ENCODE measurements at regions not wholly inside any gene's neighbourhood (a gene's known extent, or its start where the extent isn't known, plus 50 kb on each side); places are given as distances from the start of the nearest gene placed in this dataset.

- DNase-seq (ENCODE audit: low spot score): no peak
These were observed 621.7 kb upstream of the BOD1L1 start for GRCh38 chr4:14249226-14249625.

- no peak for DNase-seq (ENCODE audit: low spot score)
These were observed 626.7 kb upstream of the BOD1L1 start for GRCh38 chr4:14254252-14254651.

GRCh38 chr4:14254926-14255325 lies 627.4 kb upstream of the BOD1L1 start:
- DNase-seq (ENCODE audit: low spot score): peak; percentile 28

DNA sequence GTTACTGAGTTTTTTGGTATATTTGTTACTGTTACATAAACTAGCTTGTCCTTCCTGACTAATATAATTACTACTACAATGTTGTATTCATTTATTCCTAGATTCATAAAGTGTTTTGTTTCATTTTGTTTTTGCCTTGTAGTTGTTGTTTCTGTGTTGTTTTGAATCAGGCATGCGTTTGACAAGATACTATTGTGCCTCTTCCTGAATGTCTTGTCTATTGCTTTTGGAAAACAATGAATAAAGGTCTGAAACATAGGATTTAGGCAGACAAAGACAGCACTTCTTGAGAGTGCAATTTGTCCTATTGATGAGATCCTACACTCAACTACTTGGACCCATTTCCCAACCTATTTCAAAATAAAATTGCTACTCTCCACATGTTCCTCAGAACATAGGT lies 630.4 kb upstream of the BOD1L1 start:
- peak; percentile 55 for DNase-seq (ENCODE audit: low spot score)

DNA sequence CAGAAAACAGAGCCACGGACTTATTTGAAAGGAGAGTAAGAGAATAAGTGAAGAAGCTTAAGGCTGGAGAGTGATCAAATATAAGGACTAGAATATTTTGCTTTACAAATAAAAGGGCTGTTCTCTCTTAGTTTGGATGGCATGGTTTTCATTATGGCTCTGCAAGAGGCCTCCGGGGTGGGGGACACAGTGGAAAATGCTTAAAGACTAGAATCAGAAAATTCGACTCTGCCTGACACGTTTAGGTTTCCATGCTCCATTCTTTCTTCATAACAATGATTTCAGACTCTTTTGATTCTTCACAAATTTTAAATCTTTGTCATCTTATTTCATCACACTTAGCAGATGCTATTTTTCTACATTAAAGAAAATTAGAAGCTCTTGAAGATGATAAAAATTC lies 632.4 kb upstream of the BOD1L1 start:
- DNase-seq (ENCODE audit: low spot score): no peak

- peak; percentile 42 for DNase-seq (ENCODE audit: low spot score)
These were observed 633.1 kb upstream of the BOD1L1 start for GRCh38 chr4:14260591-14260990.

GRCh38 chr4:14262221-14262620 lies 634.7 kb upstream of the BOD1L1 start:
- DNase-seq (ENCODE audit: low spot score): no peak

GRCh38 chr4:14264437-14264836 lies 636.9 kb upstream of the BOD1L1 start:
- no peak for DNase-seq (ENCODE audit: low spot score)

GRCh38 chr4:14265651-14266050 lies 638.1 kb upstream of the BOD1L1 start:
- DNase-seq (ENCODE audit: low spot score): no peak

GRCh38 chr4:14267373-14268060 lies 640.0 kb upstream of the BOD1L1 start:
- DNase-seq (ENCODE audit: low spot score): no peak

DNA sequence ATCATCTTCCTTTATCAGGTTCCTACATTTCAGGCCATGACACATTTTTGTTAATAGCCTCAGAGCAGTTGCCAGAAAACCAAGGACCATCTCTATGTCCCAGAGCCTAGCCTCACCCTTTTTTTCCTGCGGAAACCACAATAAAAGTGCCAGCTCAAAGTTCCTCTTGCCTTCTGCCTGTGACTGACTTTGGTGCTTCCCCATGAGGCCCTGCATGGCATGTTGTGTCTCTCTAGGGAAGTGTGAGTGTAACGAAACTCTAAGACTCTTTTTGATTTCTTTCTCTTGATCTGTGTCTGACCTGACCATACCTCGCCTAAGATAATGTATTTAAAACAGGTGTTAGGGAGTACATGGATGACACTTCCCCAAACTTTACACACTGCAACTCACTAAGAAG lies 642.3 kb upstream of the BOD1L1 start:
- peak; percentile 62 for DNase-seq (ENCODE audit: low spot score)

- DNase-seq (ENCODE audit: low spot score): no peak
These were observed 644.7 kb upstream of the BOD1L1 start for GRCh38 chr4:14272206-14272605.

DNA sequence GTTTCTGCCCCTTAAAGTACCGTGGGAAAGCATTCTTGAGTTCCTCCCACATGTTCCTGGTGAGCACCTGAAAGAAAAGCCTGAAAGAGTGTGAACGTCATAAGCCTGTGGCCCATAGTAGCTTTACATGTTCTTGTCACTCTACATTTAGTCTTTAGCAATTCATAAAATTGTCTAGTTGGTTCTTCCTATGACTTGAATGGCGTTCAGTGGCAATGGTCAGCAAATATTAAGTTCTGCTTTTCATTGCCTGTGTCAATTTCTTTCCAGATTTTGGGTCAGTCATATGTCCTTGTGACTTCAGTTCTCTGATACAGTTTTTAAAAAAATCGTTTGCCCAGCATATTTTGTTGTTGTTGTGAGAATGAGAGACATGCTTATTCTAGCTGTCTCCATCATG lies 650.0 kb upstream of the BOD1L1 start:
- no peak for DNase-seq (ENCODE audit: low spot score)

DNA sequence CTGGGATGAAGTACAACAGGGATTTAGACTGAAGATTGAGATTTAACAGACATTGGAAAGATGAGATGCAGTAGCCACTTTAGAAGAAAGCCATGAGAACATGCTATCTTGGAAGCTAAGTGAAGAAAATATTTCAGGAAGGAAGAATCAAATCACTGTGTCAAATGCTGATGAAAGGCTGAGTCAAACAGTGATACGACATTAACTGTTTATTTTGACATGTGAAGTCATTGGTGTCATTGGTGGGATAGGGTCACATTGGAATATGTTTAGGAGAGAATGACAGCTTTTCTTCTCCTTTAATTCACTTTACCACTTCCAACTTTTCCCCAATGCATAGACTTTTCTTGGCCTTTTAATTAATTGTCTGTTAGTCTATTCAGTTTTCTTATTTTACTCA lies 653.0 kb upstream of the BOD1L1 start:
- no peak for DNase-seq (ENCODE audit: low spot score)

DNA sequence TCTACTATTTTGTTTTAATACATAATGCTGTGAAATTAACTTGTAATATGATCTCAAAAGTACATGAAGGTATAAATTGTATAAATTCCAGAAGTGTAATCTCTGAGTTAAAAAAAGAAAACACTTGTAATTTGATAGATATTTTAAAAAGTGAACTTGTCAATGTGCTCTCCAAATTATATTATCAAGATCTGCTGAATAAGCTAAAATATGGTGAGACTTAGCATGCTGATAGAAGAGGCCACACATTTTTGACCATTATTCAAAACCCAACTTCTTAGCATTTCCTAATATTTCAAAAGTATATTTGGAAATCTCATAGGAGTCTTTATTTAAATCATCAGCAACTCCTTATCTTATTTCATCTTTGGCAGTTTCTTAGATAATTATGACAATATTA lies 657.1 kb upstream of the BOD1L1 start:
- DNase-seq (ENCODE audit: low spot score): no peak

- DNase-seq (ENCODE audit: low spot score): no peak
These were observed 662.2 kb upstream of the BOD1L1 start for GRCh38 chr4:14289708-14290107.

GRCh38 chr4:14293582-14293981 lies 666.1 kb upstream of the BOD1L1 start:
- DNase-seq (ENCODE audit: low spot score): peak; percentile 10

DNA sequence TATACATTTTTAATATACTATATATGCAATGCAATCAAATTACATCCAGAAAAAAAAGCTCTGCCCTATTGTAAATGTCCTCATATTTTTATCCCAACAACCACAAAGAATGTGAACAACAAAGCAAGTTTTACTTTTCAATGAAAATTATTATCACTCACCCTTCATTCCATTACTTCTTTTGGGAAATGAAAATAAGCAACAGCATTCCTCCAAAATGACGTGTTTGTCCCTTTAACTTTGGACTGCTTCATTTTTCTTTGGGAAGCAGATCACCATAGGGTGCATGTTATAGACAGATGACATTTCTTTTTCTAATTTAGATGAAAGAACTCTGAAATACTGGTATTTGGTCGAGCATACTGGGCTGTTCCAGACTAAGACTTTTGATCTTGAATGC lies 667.1 kb upstream of the BOD1L1 start:
- DNase-seq (ENCODE audit: low spot score): no peak

- DNase-seq (ENCODE audit: low spot score): no peak
These were observed 671.6 kb upstream of the BOD1L1 start for GRCh38 chr4:14299166-14299565.

DNA sequence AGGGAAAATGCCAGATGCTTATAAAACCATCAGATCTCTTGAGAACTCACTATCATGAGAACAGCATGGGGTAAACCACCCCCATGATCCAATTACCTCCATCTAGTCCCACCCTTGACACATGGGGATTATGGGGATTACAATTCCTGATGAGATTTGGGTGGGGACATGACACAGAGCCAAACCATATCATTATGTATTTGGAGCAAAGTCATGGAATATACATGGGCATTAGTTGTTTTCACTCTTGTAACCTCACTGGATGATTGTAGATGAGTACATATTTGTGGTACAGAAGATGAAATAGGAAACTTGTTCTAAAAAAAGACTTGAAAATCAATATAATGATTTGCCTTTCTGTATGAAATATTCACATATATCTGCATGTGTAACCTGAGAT lies 674.5 kb upstream of the BOD1L1 start:
- no peak for DNase-seq (ENCODE audit: low spot score)

DNA sequence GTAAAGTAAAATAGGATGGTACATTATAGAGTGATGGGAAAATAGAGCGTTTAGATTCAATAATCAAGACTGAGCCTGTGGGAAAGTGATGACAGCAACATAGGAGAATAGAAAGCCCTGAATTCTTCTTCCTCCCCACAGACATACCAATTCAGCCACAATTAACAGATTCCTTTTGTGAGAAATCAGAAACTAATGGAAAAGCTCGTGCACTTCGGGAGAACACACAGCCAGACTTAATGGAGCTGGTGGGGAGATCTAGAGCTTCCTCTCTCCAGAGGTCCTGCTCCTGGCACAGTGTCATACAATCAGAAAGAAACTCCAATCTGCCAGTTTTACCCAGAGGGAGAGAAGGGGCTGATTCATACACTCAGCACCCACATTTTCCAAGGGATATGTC lies 676.3 kb upstream of the BOD1L1 start:
- no peak for DNase-seq (ENCODE audit: low spot score)

DNA sequence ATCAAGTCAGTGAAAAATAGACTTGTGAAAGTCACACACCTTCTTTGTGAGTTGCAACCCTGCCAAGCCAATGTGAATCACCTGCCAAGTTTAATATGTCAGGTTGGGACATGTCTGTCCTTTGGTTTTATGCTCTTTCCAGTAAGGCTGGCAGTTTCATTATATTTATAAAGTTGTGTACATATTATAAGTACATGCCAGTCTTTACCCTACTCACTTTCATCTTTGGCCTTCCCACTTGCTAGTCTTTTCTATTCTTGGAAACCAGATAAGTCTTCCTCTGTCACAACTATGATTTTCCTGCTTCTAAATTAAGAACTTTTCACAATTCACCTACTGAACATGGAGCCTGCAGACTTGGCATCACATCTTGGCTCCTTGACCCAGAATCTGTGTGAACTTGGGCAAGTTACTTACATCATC lies 680.7 kb upstream of the BOD1L1 start:
- no peak for DNase-seq (ENCODE audit: low spot score)

DNA sequence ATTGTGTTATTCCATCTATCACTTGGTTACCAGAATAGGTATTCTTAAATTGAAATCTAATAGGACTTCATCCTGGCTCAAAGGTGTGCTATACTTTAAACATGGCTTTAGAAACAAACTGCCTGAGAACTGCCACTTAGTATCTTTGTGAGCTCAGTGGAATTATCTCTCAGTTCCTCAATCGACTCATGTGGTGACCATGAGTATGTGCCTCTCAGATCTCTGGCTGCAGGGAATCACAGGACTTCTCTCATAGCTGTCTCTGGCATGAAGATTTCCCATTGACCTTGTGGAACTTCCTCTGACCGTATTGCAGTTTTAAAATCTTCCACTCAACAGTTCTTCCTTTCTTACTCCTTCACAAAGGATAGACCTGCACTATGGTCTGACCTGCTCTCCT lies 681.9 kb upstream of the BOD1L1 start:
- DNase-seq (ENCODE audit: low spot score): peak; percentile 20

DNA sequence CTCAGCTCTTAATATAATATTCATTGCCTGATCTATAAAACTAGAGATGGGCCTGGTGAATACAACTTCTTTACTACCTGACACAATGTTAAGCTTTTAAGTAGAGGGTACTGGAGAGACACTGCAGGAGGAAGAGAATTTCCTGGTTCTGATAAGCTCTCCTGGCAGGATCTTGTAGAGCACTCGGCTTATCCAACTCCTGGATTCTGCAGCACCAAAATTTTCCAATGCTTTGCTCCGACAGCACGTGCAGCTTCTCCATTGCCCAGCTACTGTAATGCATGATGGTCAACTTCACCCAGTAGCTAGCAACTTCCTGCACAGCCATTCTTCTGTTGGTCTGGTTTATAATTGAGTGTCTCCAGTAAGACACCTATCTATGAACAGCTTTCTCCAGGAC lies 686.2 kb upstream of the BOD1L1 start:
- no peak for DNase-seq (ENCODE audit: low spot score)

- DNase-seq (ENCODE audit: low spot score): no peak
These were observed 687.2 kb upstream of the CPEB2 start for GRCh38 chr4:14315129-14315528.

All from globus pallidus (tissue), 1 donor.